ENCODE measurements at regions not wholly inside any gene's neighbourhood (a gene's known extent, or its start where the extent isn't known, plus 50 kb on each side); places are given as distances from the start of the nearest gene placed in this dataset.
A peak's percentile ranks its signal among the peaks of the same experiment; 100 is the strongest.
"Not testable (repeated sequence)": the region's sequence is repeated elsewhere in the genome, so short reads cannot be mapped to it uniquely, and the experiment has no call there.

GRCh38 chr7:25460433-25460832 is 232.1 kb upstream of the NPVF start:
- DNase-seq (ENCODE audit: low spot score), result no peak
- peaks cover 4% of the 10 kb centered on the region for H3K4me1 Mint-ChIP-seq (ENCODE audit: low read depth)
- peaks cover 2% of the 10 kb centered on the region for H3K36me3 Mint-ChIP-seq (ENCODE audit: low read depth)
- H3K27me3 Mint-ChIP-seq (ENCODE audit: low read depth), result peaks cover 29% of the 10 kb centered on the region
- no peak overlapping the region for H3K4me3 Mint-ChIP-seq (ENCODE audit: unreplicated experiment)
- no peak for TF ChIP-seq CTCF (IDR thresholded peaks at IDR 0.05)
- H3K27ac Mint-ChIP-seq (ENCODE audit: unreplicated experiment), result no peak overlapping the region
- no peaks in the 10 kb centered on the region for H3K9me3 Mint-ChIP-seq (ENCODE audit: low read depth)

GRCh38 chr7:25469669-25470068 is 241.4 kb upstream of the NPVF start:
- Mint-ChIP-seq H3K36me3 (ENCODE audit: low read depth) (no peaks in the 10 kb centered on the region), H3K27me3 (ENCODE audit: low read depth) (peaks cover 20% of the 10 kb centered on the region), H3K9me3 (ENCODE audit: low read depth) (no peaks in the 10 kb centered on the region), H3K4me3 (ENCODE audit: unreplicated experiment) (no peak overlapping the region), H3K4me1 (ENCODE audit: low read depth) (no peaks in the 10 kb centered on the region), H3K27ac (ENCODE audit: unreplicated experiment) (no peak overlapping the region)
- TF ChIP-seq CTCF (IDR thresholded peaks at IDR 0.05), result no peak
- no peak for DNase-seq (ENCODE audit: low spot score)

GRCh38 chr7:25476863-25477499 is 248.7 kb upstream of the NPVF start:
- Mint-ChIP-seq H3K36me3 (ENCODE audit: low read depth) (no peaks in the 10 kb centered on the region), H3K4me3 (ENCODE audit: unreplicated experiment) (no peak overlapping the region), H3K27me3 (ENCODE audit: low read depth) (peaks cover 12% of the 10 kb centered on the region), H3K4me1 (ENCODE audit: low read depth) (peaks cover 10% of the 10 kb centered on the region), H3K9me3 (ENCODE audit: low read depth) (peaks cover 3% of the 10 kb centered on the region), H3K27ac (ENCODE audit: unreplicated experiment) (no peak overlapping the region)
- DNase-seq (ENCODE audit: low spot score), result no peak
- no peak for TF ChIP-seq CTCF (IDR thresholded peaks at IDR 0.05)

GRCh38 chr7:25478221-25478620 is 249.9 kb upstream of the NPVF start:
- H3K4me3 Mint-ChIP-seq (ENCODE audit: unreplicated experiment); DNase-seq (ENCODE audit: low spot score); H3K9me3 Mint-ChIP-seq (ENCODE audit: low read depth); H3K36me3 Mint-ChIP-seq (ENCODE audit: low read depth); H3K27ac Mint-ChIP-seq (ENCODE audit: unreplicated experiment); H3K27me3 Mint-ChIP-seq (ENCODE audit: low read depth): not testable (repeated sequence)
- H3K4me1 Mint-ChIP-seq (ENCODE audit: low read depth), result peaks cover 15% of the 10 kb centered on the region

- Mint-ChIP-seq H3K27ac (ENCODE audit: unreplicated experiment) (no peak overlapping the region), H3K4me3 (ENCODE audit: unreplicated experiment) (no peak overlapping the region), H3K4me1 (ENCODE audit: low read depth) (peaks cover 15% of the 10 kb centered on the region), H3K9me3 (ENCODE audit: low read depth) (peaks cover 3% of the 10 kb centered on the region), H3K27me3 (ENCODE audit: low read depth) (peaks cover 8% of the 10 kb centered on the region), H3K36me3 (ENCODE audit: low read depth) (no peaks in the 10 kb centered on the region)
- no peak for DNase-seq (ENCODE audit: low spot score)
- no peak for TF ChIP-seq CTCF (IDR thresholded peaks at IDR 0.05)
Observed at GRCh38 chr7:25478925-25479324, 250.6 kb upstream of the NPVF start.

- H3K4me1 Mint-ChIP-seq (ENCODE audit: low read depth), result peaks cover 23% of the 10 kb centered on the region
- H3K4me3 Mint-ChIP-seq (ENCODE audit: unreplicated experiment), result no peak overlapping the region
- TF ChIP-seq CTCF (IDR thresholded peaks at IDR 0.05), result no peak
- no peak for DNase-seq (ENCODE audit: low spot score)
- H3K27ac Mint-ChIP-seq (ENCODE audit: unreplicated experiment), result peak overlapping the region; percentile 23
- H3K36me3 Mint-ChIP-seq (ENCODE audit: low read depth), result no peaks in the 10 kb centered on the region
- peaks cover 3% of the 10 kb centered on the region for H3K9me3 Mint-ChIP-seq (ENCODE audit: low read depth)
- H3K27me3 Mint-ChIP-seq (ENCODE audit: low read depth), result peaks cover 8% of the 10 kb centered on the region
Observed at GRCh38 chr7:25481891-25482290, 253.6 kb upstream of the NPVF start.

All from chondrocyte (in vitro differentiated cells).